HepG2 (cell line): ENCODE measurements at regions not wholly inside any gene's neighbourhood (a gene's known extent, or its start where the extent isn't known, plus 50 kb on each side); places are given as distances from the start of the nearest gene placed in this dataset.

ENCODE experiments used
- ATAC-seq: fragments of 200-7000 bp; cut with Tn5 transposase; 3 replicates; pipeline ENCODE4 v1.9.1; 2020; ENCODE audit warnings: mild to moderate bottlenecking, moderate library complexity
- BruUV-seq: library from RNA; stranded (reverse); fragments of 400-500 nt; replicated peaks from 2 replicates; lab custom pipeline; 2021; lab: Mats Ljungman, UMichigan
- CTCF ChIA-PET: fragments of 300-600 bp; formaldehyde crosslinking; extraction: SDS; loops from one replicate; lab custom pipeline; 2021; ENCODE audit warnings: low total read pairs, inconsistent platforms, low intra/inter-chr PET ratio; lab: Yijun Ruan, JAX
- POLR2A ChIA-PET: fragments of 350-600 bp; sonication (Branson Sonifier 250); formaldehyde crosslinking; loops from one replicate; lab custom pipeline; 2020; ENCODE audit warnings: antibody characterized with exemption, inconsistent platforms; lab: Yijun Ruan, JAX
- DNase-seq: peaks from one replicate; pipeline ENCODE4 v3.0.0-alpha.2; 2015; ENCODE audit warnings: low spot score
- FAIRE-seq: peaks from 3 replicates; lab custom pipeline; 2011; peaks lifted over from hg19 to GRCh38; lab: Jason Lieb, UNC
- H2AFZ ChIP-seq: one replicate; pipeline ENCODE4 v1.6.1; 2011; ENCODE audit warnings: low read length, inconsistent platforms
- H3K27ac ChIP-seq: fragments of 300-600 bp; 3 replicates; pipeline ENCODE4 v1.8.0; 2011; ENCODE audit warnings: mixed run types, mild to moderate bottlenecking, mixed read lengths, low read length, inconsistent platforms; ENCODE audit not compliant: insufficient read depth; ENCODE audit errors: extremely low read length
- H3K27me3 ChIP-seq, 2 experiments: fragments of 200-600 bp in 1 of 2; 2 replicates in 1 of 2; 3 replicates in 1 of 2; pipeline versions ENCODE4 v1.6.0 to v1.8.0; 2011; ENCODE audit warnings: low read length in 2 of 2, mild to moderate bottlenecking in 2 of 2, moderate library complexity in 2 of 2, inconsistent platforms in 1 of 2; ENCODE audit not compliant: insufficient read depth in 2 of 2, control insufficient read depth in 1 of 2
- H3K36me3 ChIP-seq, 2 experiments: fragments of 200-600 bp in 1 of 2; replicated peaks in 1 of 2; 2 replicates in 1 of 2; 3 replicates in 1 of 2; pipeline versions ENCODE4 v1.5.1 to v1.8.0; 2011; ENCODE audit warnings: low read length in 2 of 2, inconsistent platforms in 1 of 2; ENCODE audit not compliant: insufficient read depth in 2 of 2, control insufficient read depth in 1 of 2
- H3K4me1 ChIP-seq: 2 replicates; pipeline ENCODE4 v1.5.1; 2012; ENCODE audit warnings: low read length, inconsistent platforms; ENCODE audit not compliant: insufficient read depth
- H3K4me2 ChIP-seq: 2 replicates; pipeline ENCODE4 v1.6.0; 2011; ENCODE audit warnings: low read depth, low read length, inconsistent platforms
- H3K4me3 ChIP-seq, 3 experiments: fragments of 200-600 bp in 1 of 3; sonication (generic), shearing (Covaris generic) in 1 of 3; replicated peaks in 1 of 3; 2 replicates each; pipeline ENCODE4 v1.5.1; 2011 to 2016; ENCODE audit warnings: low read length in 3 of 3, inconsistent platforms in 2 of 3, low read depth in 2 of 3, mild to moderate bottlenecking in 2 of 3, control low read depth in 1 of 3, mixed read lengths in 1 of 3; ENCODE audit not compliant: insufficient read depth in 1 of 3
- H3K79me2 ChIP-seq: one replicate; pipeline ENCODE4 v1.6.1; 2011; ENCODE audit warnings: low read length, inconsistent platforms; ENCODE audit not compliant: insufficient read depth
- H3K9ac ChIP-seq: 2 replicates; pipeline ENCODE4 v1.6.0; 2011; ENCODE audit warnings: mild to moderate bottlenecking, low read depth, low read length, inconsistent platforms; ENCODE audit not compliant: insufficient read depth
- H3K9me3 ChIP-seq: 2 replicates; pipeline ENCODE4 v1.5.1; 2012; ENCODE audit warnings: mild to moderate bottlenecking, low read length
- H4K20me1 ChIP-seq: 2 replicates; pipeline ENCODE4 v1.6.0; 2011; ENCODE audit warnings: inconsistent platforms, mild to moderate bottlenecking, low read length, moderate library complexity; ENCODE audit not compliant: insufficient read depth
- ELF3 ChIP-seq: IDR thresholded peaks from 2 replicates; pipeline ENCODE4 v1.6.1; 2016; ENCODE audit warnings: missing genetic modification reagents, missing compliant biosample characterization
- GTF3A ChIP-seq: sonication (generic); formaldehyde crosslinking; conservative IDR thresholded peaks from 2 replicates; pipeline ENCODE4 v1.4.0; 2020; ENCODE audit warnings: mild to moderate bottlenecking, missing genetic modification reagents
- HNRNPK ChIP-seq: fragments of 200-400 bp; formaldehyde crosslinking; IDR thresholded peaks from 2 replicates; pipeline ENCODE4 v1.6.1; 2018; ENCODE audit warnings: low read length, low read depth, moderate library complexity, mild to moderate bottlenecking; ENCODE audit not compliant: poor library complexity, severe bottlenecking
- IKZF1 ChIP-seq: fragments of 450-650 bp; IDR thresholded peaks from 2 replicates; pipeline ENCODE4 v1.7.1; 2016
- KDM1A ChIP-seq: IDR thresholded peaks from 2 replicates; pipeline ENCODE4 v1.6.1; 2016; ENCODE audit warnings: missing compliant biosample characterization
- MEIS2 ChIP-seq: sonication (generic); formaldehyde crosslinking; IDR thresholded peaks from 2 replicates; pipeline ENCODE4 v1.9.0; 2021; ENCODE audit warnings: mild to moderate bottlenecking, missing genetic modification reagents
- MTF1 ChIP-seq: sonication (generic); formaldehyde crosslinking; IDR thresholded peaks from 2 replicates; pipeline ENCODE4 v1.5.0; 2020; ENCODE audit warnings: missing genetic modification reagents
- NFE2 ChIP-seq: sonication (generic); formaldehyde crosslinking; IDR thresholded peaks from 2 replicates; pipeline ENCODE4 v1.4.0; 2020; ENCODE audit warnings: missing genetic modification reagents
- PHF5A ChIP-seq: IDR thresholded peaks from one replicate; pipeline ENCODE4 v1.6.1; 2018; ENCODE audit warnings: low read depth, missing genetic modification reagents; ENCODE audit not compliant: unreplicated experiment
- POLR2AphosphoS2 ChIP-seq: IDR thresholded peaks from 2 replicates; pipeline ENCODE4 v1.6.1; 2011; ENCODE audit warnings: low read depth, low read length, improper control_type of control experiment
- TRIM24 ChIP-seq: sonication (generic); formaldehyde crosslinking; IDR thresholded peaks from 2 replicates; pipeline ENCODE4 v1.8.0; 2022; ENCODE audit warnings: mild to moderate bottlenecking, missing genetic modification reagents
- ZBTB37 ChIP-seq: sonication (generic); formaldehyde crosslinking; IDR thresholded peaks from 2 replicates; pipeline ENCODE4 v1.4.0; 2020; ENCODE audit warnings: mild to moderate bottlenecking, missing genetic modification reagents
- ZBTB8A ChIP-seq: sonication (generic); formaldehyde crosslinking; IDR thresholded peaks from 2 replicates; pipeline ENCODE4 v1.4.0; 2020; ENCODE audit warnings: mild to moderate bottlenecking, low read depth, missing genetic modification reagents, borderline replicate concordance
- ZNF30 ChIP-seq: sonication (generic); formaldehyde crosslinking; IDR thresholded peaks from 2 replicates; pipeline ENCODE4 v1.5.0; 2020; ENCODE audit warnings: mild to moderate bottlenecking, missing genetic modification reagents
- ZNF335 ChIP-seq: sonication (generic); formaldehyde crosslinking; IDR thresholded peaks from 2 replicates; pipeline ENCODE4 v1.4.0; 2020; ENCODE audit warnings: missing genetic modification reagents
- ZSCAN29 ChIP-seq: sonication (generic); formaldehyde crosslinking; conservative IDR thresholded peaks from 2 replicates; pipeline ENCODE4 v1.4.0; 2020; ENCODE audit warnings: mild to moderate bottlenecking, missing genetic modification reagents
- WGBS: methylation state at CpG from one replicate; pipeline ENCODE4 v1.1.6; 2017; ENCODE audit warnings: low lambda C conversion rate; 5-methylcytosine and 5-hydroxymethylcytosine counted together
- in situ Hi-C: cut with HindIII; loops from 2 replicates; pipeline ENCODE4 v1.10.0; 2017; ENCODE audit warnings: low pct_unique_long_range_greater_than_20kb; ENCODE audit not compliant: extremely low pct_ligation_motif_present
- intact Hi-C: fragments of 100-400 bp; cut with micrococcal nuclease; formaldehyde crosslinking; loops from one replicate; pipeline ENCODE4 v1.10.0; 2022; ENCODE audit not compliant: unreplicated experiment
- TF ChIP-seq, protein P1 (sequence below), 2 experiments: sonication (generic) in 1 of 2; formaldehyde crosslinking in 1 of 2; IDR thresholded peaks; 2 replicates each; pipeline versions ENCODE4 v1.4.0 to v1.6.1; 2016 to 2020; ENCODE audit warnings: borderline replicate concordance in 1 of 2, low read depth in 1 of 2, mild to moderate bottlenecking in 1 of 2, missing genetic modification reagents in 1 of 2

- TF ChIP-seq ZBTB37 (CRISPR knock-in tag) = no peak
Measured at GRCh38 chr17:56064506-56064905, 88.8 kb upstream of the ANKFN1 start (continued).

GRCh38 chr17:56074361-56074890 lies 78.8 kb upstream of the ANKFN1 start:
- Histone ChIP-seq H2AFZ (no peak overlapping the region), H3K4me3 (no peak overlapping the region), H4K20me1 (no peaks in the 10 kb centered on the region), H3K9ac (no peak overlapping the region), H3K36me3 (no peaks in the 10 kb centered on the region), H3K4me2 (no peak overlapping the region), H3K27me3 (no peaks in the 10 kb centered on the region), H3K4me1 (no peaks in the 10 kb centered on the region), H3K27ac (no peak overlapping the region), H3K79me2 (no peaks in the 10 kb centered on the region), H3K9me3 (no peaks in the 10 kb centered on the region)
- no TSS peak for BruUV-seq
- FAIRE-seq = no peak
- WGBS = 17% methylated on average over 6 of the region's 6 CpGs
- CTCF ChIA-PET = no interaction called here
- no peak for DNase-seq
- in situ Hi-C loops (no loop called here), intact Hi-C loops (no loop called here)
- POLR2A ChIA-PET = no interaction called here
- TF ChIP-seq ZSCAN29 (CRISPR knock-in tag) (no peak), PHF5A (CRISPR knock-in tag) (no peak), ELF3 (CRISPR knock-in tag) (no peak), ZBTB8A (CRISPR knock-in tag) (no peak), TRIM24 (CRISPR knock-in tag) (no peak), ZNF335 (no peak), MEIS2 (CRISPR knock-in tag) (no peak), GTF3A (CRISPR knock-in tag) (no peak), ZNF30 (no peak), KDM1A (CRISPR knock-in tag) (no peak), HNRNPK (no peak), NFE2 (no peak), IKZF1 (no peak), POLR2AphosphoS2 (no peak), MTF1 (no peak)
- TF ChIP-seq, protein P1, sequence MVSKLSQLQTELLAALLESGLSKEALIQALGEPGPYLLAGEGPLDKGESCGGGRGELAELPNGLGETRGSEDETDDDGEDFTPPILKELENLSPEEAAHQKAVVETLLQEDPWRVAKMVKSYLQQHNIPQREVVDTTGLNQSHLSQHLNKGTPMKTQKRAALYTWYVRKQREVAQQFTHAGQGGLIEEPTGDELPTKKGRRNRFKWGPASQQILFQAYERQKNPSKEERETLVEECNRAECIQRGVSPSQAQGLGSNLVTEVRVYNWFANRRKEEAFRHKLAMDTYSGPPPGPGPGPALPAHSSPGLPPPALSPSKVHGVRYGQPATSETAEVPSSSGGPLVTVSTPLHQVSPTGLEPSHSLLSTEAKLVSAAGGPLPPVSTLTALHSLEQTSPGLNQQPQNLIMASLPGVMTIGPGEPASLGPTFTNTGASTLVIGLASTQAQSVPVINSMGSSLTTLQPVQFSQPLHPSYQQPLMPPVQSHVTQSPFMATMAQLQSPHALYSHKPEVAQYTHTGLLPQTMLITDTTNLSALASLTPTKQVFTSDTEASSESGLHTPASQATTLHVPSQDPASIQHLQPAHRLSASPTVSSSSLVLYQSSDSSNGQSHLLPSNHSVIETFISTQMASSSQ (IDR thresholded peaks at IDR 0.05; ENCODE audit: low read depth) = no peak
- TF ChIP-seq, protein P1 (CRISPR knock-in tag; IDR thresholded peaks at IDR 0.05; ENCODE audit: borderline replicate concordance) = no peak
- ATAC-seq = no peak
